Left forelimb (tissue), 1 donor: ENCODE measurements at regions not wholly inside any gene's neighbourhood (a gene's known extent, or its start where the extent isn't known, plus 50 kb on each side); places are given as distances from the start of the nearest gene placed in this dataset.

Experiments used
- DNase-seq: peaks from one replicate; pipeline ENCODE4 v3.0.0-alpha.2; 2018; ENCODE audit warnings: low spot score

DNA sequence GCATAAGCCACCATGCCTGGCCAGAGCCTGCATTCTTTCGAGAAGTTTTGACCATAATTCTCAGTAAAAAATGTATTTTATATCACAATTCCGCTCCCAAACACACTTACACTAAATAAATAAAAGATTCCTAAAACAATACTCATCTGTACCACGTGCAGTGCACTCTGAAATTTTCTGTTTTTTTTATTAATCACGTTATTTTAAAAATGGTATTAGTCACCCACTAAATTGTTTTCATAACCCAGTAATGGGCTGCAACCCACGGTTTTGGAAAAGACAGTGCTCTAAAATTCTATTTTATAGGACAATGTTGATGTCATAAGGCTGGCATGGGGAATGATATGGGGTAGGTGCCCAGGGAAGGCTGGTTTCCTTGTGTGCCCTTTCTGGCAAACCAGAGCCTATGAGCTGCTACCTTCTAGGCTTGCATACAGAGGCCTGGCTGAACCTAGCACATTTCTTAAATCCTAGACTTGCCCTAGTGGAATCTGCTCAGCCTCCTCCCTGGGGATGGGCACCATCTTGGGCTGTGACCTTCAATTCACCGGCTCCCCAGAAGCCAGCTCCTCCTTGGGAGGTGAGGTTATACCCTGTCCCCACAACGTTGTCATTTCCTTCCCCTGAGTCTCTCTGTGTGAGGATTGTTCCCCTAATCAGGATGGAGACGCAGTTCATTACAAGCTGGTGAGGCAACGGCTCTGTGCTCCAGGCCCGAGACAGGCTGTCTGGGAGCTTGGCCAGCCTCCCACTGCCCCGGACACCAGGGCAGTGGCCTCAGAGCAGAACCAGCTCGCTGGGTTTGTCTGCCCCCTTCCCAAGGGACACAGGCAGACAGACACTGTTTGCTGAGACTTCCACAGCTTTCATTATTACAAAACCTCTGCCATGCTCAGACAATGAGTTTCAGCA, 116.5 kb upstream of the NAV2 start:
- DNase-seq: no peak

DNA sequence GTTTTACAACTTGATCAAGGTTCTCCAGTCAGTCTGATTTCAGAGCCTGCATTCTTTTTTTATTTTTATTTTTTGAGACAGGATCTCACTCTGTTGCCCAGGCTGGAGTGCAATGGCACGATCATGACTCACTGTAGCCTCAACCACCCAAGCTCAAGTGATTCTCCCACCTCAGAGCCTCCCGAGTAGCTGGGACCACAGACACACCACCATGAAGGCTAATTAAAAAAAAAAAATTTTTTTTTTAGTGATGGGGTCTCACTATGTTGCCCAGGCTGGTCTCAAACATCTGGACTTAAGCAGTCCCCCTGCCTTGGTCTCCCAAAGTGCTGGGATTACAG, 117.2 kb upstream of the NAV2 start:
- no peak for DNase-seq

DNA sequence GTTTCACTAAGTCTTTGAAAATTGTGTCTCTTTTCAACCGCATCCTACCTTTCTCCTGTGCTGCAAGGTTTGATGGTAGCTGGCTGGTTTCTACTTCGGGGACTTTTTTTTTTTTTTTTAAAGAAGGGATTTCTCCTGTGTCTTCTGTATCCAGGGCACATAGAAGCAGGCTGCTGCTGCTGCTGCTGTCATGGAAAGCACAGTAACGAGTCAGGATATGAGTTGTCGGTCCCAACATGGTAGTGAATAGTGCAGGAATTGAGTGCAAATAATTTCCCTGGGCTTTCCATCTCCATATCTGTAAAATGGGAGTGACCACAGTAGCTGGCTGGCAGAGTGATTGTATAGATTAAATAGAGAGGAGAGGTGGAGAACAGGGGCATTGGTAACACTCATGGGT, 118.3 kb upstream of the NAV2 start:
- DNase-seq: no peak

DNA sequence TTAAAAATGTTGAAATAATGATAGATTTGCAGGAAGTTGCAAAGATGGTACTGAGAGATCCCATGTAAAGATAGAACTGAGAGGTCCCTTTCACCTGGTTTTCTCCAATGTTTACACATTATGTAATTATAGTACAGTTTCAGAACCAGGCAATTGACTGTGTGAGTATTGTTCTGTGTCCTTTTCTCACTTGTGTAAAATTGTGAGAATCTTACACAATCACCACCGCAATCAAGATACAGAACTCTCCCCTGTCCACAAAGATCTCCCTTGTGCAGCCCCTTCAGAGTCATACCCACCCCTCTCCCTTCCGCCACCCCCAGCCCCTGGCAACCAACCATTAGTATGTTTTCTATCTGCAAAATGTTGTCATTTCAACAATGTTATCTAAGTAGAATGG, 119.8 kb upstream of the NAV2 start:
- DNase-seq: no peak

DNA sequence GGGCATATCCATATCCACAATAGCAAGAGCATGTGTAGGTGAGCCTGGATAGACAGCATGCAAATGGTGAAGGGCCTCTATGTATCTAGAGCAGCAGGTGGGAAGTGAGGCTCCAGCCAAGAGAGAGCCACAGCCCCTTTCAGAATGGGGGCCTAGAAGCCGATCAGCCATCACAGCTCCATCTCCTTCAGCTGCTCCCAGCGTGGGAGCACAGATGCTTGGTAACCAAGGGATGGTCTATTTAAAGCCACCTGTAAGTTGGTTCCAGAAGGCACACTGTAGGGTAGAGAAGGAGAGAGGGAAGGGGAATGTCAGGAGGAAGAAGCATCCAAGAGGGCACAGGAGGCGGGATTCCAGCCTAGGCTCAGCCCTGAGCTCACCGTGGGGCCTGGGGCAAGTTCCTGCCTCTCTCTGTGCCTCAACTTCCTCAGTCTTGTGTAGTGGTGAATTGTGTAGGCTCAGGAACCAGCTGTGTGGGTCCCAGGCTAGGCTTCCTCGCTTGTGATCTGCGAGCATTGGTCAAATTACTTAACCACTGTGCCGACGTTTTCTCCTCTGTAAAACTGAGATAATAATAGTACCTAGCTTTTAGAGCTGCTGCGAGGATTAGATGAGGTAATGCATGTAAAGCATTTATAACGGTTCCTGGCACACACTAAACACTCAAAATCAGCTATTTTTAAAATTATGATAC, 122.9 kb upstream of the NAV2 start:
- no peak for DNase-seq

DNA sequence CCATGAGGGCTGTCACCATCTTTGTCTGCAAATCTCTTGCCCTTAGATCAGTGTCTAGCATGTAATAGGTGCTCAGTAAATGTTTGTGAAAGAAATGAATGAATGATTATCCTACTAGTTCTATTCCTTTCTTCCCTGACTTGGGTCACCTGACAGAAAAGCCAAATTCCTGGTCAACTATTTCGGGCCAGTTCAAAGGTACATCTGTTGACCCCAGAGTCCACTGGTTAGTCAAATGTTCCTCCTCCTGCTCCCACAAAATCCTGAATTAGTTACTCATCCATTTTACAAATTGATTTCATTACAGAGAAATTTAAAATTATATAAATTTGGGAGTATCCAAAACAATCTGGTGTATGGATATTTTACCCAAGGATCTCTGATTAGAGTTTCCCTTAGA, 124.7 kb upstream of the NAV2 start:
- no peak for DNase-seq

DNA sequence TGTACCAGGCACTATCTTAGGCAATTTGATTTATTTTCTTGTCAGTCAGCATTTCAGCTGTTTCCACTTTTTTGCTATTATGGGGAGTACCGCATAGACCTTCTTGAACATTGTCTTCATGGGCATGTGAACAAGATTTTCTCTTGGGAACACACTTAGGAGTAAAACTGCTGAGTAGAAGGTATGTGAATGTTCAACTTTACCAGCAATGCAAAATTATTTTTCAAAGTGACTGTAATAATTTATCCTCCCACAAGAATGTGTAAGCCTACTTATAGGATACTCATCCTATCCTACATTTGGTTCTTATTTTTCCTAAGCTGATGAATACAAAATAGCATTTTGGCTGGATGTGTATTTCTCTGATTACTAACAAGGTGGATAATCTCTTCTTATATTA, 132.0 kb upstream of the NAV2 start:
- no peak for DNase-seq

DNA sequence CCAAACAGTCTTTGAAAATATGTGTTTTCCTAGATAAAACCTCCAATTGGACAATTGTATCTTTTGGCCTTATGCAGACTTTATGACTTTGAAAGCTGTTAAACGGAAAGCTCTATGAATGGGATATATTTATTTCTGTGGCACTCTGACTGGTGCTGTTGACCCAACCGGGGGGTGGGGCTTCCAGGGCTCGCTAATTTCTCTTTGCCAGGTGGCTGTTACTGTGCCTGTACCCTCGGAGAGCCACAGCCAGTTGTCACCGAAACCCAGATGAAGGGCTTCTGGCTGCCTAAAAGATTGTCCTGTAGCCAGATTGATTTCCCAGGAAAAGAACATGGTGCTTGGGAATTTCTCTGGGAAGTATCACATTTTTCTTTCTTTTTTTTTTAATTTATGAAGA, 132.7 kb upstream of the NAV2 start:
- no peak for DNase-seq

DNA sequence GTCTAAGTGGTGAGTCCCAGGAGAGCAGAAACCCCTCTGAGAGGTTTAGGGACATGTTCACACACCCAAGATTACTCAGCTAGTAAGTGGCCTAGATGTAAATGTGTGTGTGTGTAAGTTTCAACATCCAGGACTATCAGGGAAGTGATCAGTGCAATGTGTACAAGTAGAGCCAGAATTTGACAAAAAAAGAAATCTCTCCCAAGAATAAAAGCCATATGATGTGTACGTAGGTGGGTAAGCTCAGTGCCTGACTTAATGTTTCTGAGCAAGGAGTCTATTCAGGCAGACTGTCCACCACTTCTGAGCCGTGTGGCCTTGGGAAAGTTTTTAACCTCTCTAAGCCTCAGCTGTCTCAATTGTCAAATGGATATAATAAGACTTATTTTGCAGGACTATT, 133.8 kb upstream of the NAV2 start:
- DNase-seq: no peak

DNA sequence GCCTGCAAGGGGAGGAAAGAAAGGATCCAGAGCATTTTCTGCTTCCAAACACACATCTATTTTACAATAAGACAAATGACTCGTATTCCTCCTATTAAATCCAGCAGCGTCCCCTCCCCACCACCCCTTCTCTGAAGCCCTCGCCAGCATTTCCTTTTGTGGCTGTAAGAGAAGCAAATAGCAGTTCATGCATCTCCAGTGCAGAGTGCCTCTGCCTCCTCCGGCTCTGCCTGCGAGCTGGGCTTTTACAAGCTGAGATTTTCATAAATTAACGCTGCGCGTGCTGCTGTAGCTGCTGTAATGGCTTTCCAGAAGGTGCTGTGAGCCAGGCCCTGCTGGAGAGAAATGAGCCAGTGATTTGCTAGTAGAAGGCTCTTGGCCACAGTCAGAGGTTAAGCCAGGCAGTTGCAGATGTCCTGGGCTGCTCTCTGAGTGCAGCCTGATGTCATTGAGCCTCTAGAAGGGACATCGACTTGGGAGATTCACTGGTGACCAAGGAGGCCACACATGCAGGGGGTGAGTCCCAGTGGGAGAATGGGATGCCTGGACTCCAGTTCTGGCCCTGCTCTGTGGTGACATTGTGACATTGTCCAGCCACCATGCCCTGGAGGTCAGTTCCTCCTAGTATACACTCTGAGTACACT, 134.5 kb upstream of the NAV2 start:
- no peak for DNase-seq

DNA sequence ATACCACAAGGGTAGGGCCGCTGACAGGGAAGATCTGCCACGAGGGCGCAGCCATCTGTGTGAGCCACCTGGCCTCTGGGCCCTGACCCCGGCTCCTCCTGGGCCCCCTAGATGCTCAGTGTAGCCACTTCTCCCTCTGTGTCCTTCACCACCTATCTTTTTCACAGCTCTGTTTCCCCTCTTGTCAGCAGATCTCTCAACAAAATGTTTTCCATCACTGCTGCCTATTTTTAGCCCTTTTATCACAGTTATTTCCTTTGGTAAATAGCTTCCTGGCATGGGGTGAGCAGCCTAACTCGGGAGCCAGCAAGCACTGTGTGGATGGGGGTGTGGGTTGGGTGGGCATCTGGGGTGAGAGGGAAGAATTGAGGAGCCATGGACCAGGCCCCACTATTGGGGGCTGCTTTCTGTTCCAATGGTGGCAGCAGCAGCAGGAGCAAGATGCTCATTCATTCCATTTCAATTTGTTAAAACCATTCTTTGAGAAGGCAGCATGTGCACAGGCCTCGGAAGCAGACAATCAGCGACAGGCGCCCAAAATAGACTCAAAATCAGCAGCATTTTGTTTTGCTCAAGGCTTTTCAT, 135.2 kb upstream of the NAV2 start:
- DNase-seq: no peak

DNA sequence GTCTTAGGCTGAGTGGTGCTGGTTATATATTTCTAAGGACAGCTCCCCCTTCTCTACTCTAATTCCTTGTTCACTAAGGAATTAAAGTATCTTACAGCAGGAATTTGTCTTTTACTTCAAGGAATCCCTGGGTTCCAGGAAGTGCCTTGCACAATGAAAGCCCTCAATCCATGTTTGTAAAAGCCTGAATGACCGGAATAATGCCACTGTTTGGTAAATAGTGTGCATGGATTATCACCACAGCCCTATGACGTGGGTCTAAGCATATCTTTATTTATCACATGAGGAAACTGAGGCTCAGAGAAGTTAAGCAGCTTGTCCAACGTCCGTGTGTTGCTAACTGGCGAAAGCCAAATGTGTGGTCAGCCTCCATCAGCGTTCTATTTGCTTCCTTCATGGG, 135.7 kb upstream of the NAV2 start:
- no peak for DNase-seq

DNA sequence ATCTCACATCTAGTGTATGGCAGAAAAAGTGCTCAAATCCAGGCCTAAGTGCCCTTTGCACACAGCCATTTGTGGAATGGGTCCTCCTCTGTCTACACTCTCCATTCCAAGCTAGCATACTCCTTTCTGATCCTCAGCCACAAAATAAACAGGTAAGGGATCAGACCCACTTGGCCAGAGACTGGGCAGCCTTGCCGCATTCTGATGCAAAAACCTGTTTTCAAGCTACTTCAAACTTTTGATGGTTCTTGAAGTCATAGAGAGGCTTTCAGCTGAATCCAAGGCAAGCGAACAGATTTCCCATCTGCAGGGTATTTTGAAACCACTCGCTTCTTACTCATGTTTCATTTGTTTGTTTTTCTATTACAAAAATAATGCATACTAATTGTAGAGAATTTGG, 136.6 kb upstream of the NAV2 start:
- no peak for DNase-seq

DNA sequence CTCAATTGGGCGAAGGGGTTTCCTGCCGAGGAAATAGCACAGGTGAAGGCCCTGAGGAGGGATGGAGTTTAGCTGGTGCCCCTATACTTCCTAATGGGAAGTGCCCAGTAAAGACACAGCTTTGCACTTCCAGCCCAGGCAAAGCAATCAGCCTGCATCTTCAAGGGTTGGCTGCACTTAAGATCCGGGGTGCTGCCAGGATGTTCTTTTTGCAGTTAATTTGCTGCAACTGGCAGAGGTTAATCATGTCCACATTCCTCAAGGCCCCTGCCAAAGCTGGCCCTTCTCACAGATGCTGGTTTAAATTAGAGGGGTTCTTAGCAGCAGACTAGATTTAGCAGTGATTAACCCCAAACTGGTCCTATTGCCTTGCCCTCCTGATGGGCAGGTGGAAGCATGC, 137.7 kb upstream of the NAV2 start:
- DNase-seq: no peak

DNA sequence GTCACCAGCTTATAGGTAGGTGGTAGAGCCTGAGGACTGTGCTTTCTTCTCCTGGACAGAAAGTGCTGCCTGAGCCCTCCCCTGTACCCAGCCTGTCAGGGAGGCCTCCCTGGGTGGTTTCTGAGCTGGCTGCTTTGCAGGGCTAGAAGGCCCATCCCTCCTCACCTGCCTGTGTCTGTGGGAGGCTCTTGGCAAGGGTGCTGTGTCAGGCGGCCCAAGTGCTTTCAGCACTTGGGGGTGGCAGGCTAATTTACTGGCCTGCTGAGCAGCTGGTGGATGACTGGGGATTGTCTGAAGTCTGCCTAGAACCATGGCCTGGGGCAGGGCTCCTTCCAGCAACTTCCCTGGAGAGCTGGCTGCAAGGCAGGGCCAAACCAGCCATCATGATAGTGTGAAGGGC, 139.0 kb upstream of the NAV2 start:
- DNase-seq: no peak

DNA sequence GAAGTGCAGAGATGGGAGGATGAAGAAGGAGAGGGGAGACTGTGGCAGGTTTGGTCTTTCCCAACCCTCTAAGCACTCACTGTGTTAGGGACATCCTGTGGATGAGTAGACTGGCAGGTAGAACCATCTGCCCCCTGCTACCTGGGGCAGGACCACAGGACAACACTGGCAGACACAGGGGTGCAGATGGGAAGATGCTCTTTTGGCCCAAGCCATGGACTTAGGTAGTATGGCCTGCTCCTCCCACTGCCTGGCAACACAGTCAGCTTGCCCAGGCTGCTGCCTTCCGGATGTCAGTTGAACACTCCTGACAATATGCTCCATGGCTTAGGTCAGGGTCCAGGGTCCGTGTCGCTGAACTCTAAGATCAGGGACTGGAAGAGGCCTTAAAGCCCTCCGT, 140.7 kb upstream of the NAV2 start:
- no peak for DNase-seq

DNA sequence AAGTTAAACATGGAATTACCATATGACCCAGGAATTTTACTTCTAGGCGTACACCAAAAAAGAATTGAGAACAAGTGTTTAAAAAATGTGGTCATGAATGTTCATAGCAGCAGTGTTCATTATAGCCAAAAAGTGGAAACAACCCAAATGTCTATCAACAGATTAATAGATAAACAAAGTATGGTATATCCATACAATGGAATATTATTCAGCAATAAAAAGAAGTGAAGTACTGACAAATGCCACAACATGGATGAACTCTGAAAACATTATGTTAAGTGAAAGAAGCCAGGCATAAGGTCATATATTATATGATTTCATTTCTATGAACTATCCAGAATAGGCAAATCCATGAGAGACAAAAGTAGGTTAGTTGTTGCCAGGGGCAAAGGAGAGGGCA, 141.7 kb upstream of the NAV2 start:
- DNase-seq: no peak

DNA sequence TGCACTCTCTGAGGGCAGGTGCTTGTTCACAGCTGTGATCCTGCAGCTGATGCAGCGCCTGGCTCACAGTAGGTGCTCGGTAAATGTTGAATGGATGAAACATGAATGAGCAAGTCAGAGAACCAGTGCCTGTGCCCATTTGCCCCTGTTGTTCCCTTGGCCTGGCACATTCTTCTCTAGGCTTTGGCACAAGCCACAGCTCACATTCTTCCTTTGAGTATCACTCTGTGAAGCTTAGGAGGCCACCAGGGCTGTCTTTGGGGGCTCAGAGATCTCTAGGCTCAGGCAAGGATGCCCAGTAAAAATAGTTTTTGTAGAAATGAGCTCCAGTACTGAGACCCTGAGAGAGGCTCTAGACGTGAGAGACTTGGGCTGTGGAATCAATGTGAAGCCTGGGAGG, 144.6 kb upstream of the NAV2 start:
- DNase-seq: no peak

DNA sequence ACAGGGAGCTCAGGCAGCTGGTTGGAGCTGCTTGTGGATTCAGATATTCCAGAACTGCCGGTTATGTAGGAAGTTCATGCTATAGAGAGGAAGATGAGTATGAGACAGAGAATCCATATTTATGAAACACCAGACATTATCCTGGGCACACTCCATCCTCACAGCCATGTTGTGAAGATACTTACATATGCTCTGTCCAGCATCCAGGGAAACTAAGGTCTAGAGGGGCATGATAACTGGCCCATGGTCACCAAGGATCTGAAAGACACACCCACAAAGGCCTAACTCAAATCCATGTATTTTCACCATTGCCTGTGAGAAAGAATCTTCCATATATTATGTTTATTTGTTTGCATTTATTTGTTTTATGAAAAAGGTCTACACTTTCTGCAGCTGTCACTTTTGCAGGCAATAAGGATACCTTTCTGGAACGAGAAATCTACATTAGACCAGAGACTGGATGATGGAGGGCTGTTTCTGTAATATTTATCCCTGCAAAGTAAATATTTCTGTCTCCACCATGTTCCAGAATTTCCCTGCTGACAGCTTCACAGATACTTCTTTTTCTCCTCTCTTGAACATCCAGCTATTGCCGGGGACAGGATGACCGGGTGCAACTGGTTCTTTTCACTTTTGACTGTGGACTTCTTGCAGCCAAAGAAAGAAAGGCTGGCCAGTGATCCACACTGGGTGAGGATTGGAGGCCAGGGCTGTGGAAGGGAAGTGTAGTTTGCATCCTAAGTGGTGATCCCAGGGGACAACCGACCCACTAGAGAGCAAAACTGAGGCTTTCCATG, 145.9 kb upstream of the NAV2 start:
- no peak for DNase-seq

DNA sequence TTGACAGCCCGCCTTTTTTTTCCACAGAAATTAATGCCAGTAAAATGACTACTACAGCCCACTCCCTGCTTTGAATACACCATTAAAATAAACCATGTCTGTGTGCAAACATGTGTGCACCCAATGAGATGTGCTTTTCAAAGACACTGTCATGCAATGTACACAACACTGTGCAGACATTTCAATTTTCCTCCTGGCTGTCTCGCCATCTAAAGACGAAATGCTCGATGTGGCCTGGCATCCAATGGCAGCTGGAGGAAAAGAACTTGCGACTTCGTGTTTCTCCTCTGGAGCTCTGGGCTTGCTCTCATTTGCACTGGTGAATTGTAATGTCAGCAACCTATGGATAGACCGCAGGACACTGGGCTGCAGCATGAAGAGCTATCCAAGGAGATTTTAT, 147.0 kb upstream of the NAV2 start:
- no peak for DNase-seq

DNA sequence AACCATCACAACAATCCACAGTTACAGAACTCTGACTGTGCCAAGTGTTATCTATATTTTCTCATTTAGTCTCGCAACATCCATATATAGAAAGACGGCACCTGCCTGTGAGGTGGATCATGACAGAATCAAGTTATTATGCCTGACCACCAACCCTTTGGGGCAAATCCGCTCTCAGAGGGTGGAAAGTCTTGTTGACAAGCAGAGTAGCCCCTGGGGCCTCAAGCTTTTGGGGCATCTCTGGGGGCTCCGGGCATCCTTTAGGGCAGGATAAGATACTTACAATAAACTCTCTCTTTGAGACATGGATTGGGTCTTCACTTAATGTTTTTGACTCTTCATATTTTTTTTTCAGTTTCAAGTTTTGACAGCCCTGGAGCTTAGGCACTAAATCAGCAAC, 150.5 kb upstream of the NAV2 start:
- DNase-seq: no peak

DNA sequence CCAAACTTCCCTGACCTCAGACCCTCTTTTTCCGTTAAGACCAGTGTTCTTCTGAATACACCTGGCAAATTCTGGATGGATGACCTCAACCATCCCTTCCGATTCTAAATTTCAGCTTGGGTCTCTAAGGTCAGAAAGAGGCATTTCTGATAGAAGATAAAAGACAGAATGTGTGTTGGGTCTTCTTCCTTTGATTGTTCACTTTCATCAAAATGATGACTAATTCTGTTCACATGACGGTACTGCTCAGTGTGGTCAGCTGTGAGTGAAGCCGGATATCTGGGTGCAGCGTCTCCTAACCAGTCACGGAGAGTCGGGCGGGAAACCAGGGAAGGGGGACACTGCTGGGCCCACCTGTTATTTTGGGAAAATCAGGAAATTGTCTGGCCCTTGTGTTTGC, 151.6 kb upstream of the NAV2 start:
- no peak for DNase-seq
